ENCODE measurements at regions not wholly inside any gene's neighbourhood (a gene's known extent, or its start where the extent isn't known, plus 50 kb on each side); places are given as distances from the start of the nearest gene placed in this dataset.

- TF ChIP-seq CTCF (IDR thresholded peaks at IDR 0.05) (no peak), POLR2A (IDR thresholded peaks at IDR 0.05) (no peak)
Measured at GRCh38 chr16:7270823-7271222, 61.8 kb upstream of the RBFOX1 start.
